ENCODE measurements at regions not wholly inside any gene's neighbourhood (a gene's known extent, or its start where the extent isn't known, plus 50 kb on each side); places are given as distances from the start of the nearest gene placed in this dataset.
"Not testable (repeated sequence)": the region's sequence is repeated elsewhere in the genome, so short reads cannot be mapped to it uniquely, and the experiment has no call there.

- DNase-seq (ENCODE audit: low read depth): no peak
Observed at GRCh38 chr14:22152161-22152870, 436.7 kb downstream of the DAD1 start.

GRCh38 chr14:22151121-22151520, 437.9 kb downstream of the DAD1 start:
- DNase-seq (ENCODE audit: low read depth): no peak

- DNase-seq (ENCODE audit: low read depth): no peak
Observed at GRCh38 chr14:22149058-22149457, 440.0 kb downstream of the DAD1 start.

- no peak for DNase-seq (ENCODE audit: low read depth)
Observed at GRCh38 chr14:22147716-22148115, 441.3 kb downstream of the DAD1 start.

GRCh38 chr14:22143363-22143762, 445.7 kb downstream of the DAD1 start:
- DNase-seq (ENCODE audit: low read depth): no peak

- DNase-seq (ENCODE audit: low read depth): no peak
Observed at GRCh38 chr14:22140633-22141032, 448.4 kb downstream of the DAD1 start.

- DNase-seq (ENCODE audit: low read depth): no peak
Observed at GRCh38 chr14:22131749-22132476, 457.1 kb downstream of the DAD1 start.

GRCh38 chr14:22124073-22124613, 450.5 kb upstream of the OR4E1 start:
- DNase-seq (ENCODE audit: low read depth): no peak

- DNase-seq (ENCODE audit: low read depth): no peak
Observed at GRCh38 chr14:22122829-22123560, 449.4 kb upstream of the OR4E1 start.

- no peak for DNase-seq (ENCODE audit: low read depth)
Observed at GRCh38 chr14:22122227-22122818, 448.7 kb upstream of the OR4E1 start.

- no peak for DNase-seq (ENCODE audit: low read depth)
Observed at GRCh38 chr14:22118899-22119477, 445.4 kb upstream of the OR4E1 start.

GRCh38 chr14:22113401-22113800, 439.8 kb upstream of the OR4E1 start:
- DNase-seq (ENCODE audit: low read depth): no peak

- no peak for DNase-seq (ENCODE audit: low read depth)
Observed at GRCh38 chr14:22112004-22112403, 438.4 kb upstream of the OR4E1 start.

GRCh38 chr14:22107753-22108152, 434.1 kb upstream of the OR4E1 start:
- DNase-seq (ENCODE audit: low read depth): no peak

- DNase-seq (ENCODE audit: low read depth): no peak
Observed at GRCh38 chr14:22106700-22107697, 433.4 kb upstream of the OR4E1 start.

GRCh38 chr14:22105624-22106006, 432.0 kb upstream of the OR4E1 start:
- no peak for DNase-seq (ENCODE audit: low read depth)

GRCh38 chr14:22105006-22105623, 431.5 kb upstream of the OR4E1 start:
- no peak for DNase-seq (ENCODE audit: low read depth)

GRCh38 chr14:22100764-22101120, 427.1 kb upstream of the OR4E1 start:
- not testable (repeated sequence) for DNase-seq (ENCODE audit: low read depth)

GRCh38 chr14:22099942-22100763, 426.5 kb upstream of the OR4E1 start:
- no peak for DNase-seq (ENCODE audit: low read depth)

All from GM04503 (cell line).